Suprapubic skin (tissue), 4 donors: ENCODE measurements at regions not wholly inside any gene's neighbourhood (a gene's known extent, or its start where the extent isn't known, plus 50 kb on each side); places are given as distances from the start of the nearest gene placed in this dataset.

Experiments used
- DNase-seq, 2 donors: peaks; one replicate each; pipeline ENCODE4 v3.0.0-alpha.2; 2019; ENCODE audit warnings: low spot score in 2 of 2
- H3K27ac ChIP-seq: fragments of 200-600 bp; sonication (generic); one replicate; pipeline ENCODE4 v1.5.1; 2019
- H3K27me3 ChIP-seq: fragments of 200-600 bp; sonication (generic); one replicate; pipeline ENCODE4 v1.5.1; 2019
- H3K36me3 ChIP-seq: fragments of 200-600 bp; sonication (generic); one replicate; pipeline ENCODE4 v1.5.1; 2019
- H3K4me1 ChIP-seq: fragments of 200-600 bp; sonication (generic); one replicate; pipeline ENCODE4 v1.5.1; 2019
- H3K4me3 ChIP-seq: fragments of 200-600 bp; sonication (generic); one replicate; pipeline ENCODE4 v1.5.1; 2019; ENCODE audit warnings: mild to moderate bottlenecking
- H3K9me3 ChIP-seq: fragments of 200-600 bp; sonication (generic); one replicate; pipeline ENCODE4 v1.5.1; 2019
- CTCF ChIP-seq, 2 donors: fragments of 200-600 bp in 1 of 2; fragments of 450-650 bp in 1 of 2; sonication (generic) in 1 of 2; IDR thresholded peaks; one replicate each; pipeline ENCODE4 v1.5.1; 2016 to 2019; ENCODE audit warnings: antibody characterized with exemption in 2 of 2, mild to moderate bottlenecking in 1 of 2, moderate library complexity in 1 of 2
- EP300 ChIP-seq: sonication (generic); formaldehyde crosslinking; IDR thresholded peaks from one replicate; pipeline ENCODE4 v1.6.1; 2017; ENCODE audit warnings: antibody characterized with exemption
- POLR2A ChIP-seq, 2 donors: fragments of 450-650 bp; IDR thresholded peaks; one replicate each; pipeline ENCODE4 v1.6.1; 2017; ENCODE audit warnings: antibody characterized with exemption in 2 of 2, mild to moderate bottlenecking in 2 of 2, moderate library complexity in 2 of 2
- POLR2AphosphoS5 ChIP-seq, 3 donors: sonication (generic); formaldehyde crosslinking; IDR thresholded peaks; one replicate each; pipeline ENCODE4 v1.6.1; 2017; ENCODE audit warnings: antibody characterized with exemption in 3 of 3
- WGBS: methylation state at CpG from one replicate; pipeline ENCODE4 v1.1.5; 2018; 5-methylcytosine and 5-hydroxymethylcytosine counted together

DNA sequence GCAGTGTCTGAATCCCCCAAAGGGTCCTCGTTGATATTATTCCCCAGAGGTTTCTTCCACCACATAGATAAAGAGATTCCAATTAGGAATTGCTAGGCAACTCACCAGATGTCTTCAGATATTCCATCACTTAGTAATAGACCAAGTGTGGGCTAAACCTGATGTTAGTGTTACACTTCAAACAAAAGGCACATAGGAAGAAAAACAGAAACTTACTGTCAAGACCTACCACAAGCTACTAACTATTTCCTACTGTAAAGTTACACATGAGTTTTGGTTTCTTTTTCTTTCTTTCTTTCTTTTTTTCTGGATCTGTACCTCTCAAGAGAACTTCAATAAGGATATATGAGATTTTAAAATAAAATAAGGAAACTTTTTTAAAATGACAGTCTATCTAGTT lies 879.1 kb upstream of the NEGR1 start:
- Histone ChIP-seq H3K36me3 (no peaks in the 10 kb centered on the region), H3K4me1 (no peaks in the 10 kb centered on the region), H3K27ac (no peak overlapping the region), H3K4me3 (no peak overlapping the region), H3K27me3 (no peaks in the 10 kb centered on the region), H3K9me3 (no peaks in the 10 kb centered on the region)
- TF ChIP-seq CTCF (IDR thresholded peaks at IDR 0.05), result no peak
- TF ChIP-seq POLR2AphosphoS5 (IDR thresholded peaks at IDR 0.05), result no peak
- no peak for TF ChIP-seq POLR2A (IDR thresholded peaks at IDR 0.05)
- 68% methylated on average over 1 of the region's 1 CpG for WGBS
- DNase-seq, result no peak

DNA sequence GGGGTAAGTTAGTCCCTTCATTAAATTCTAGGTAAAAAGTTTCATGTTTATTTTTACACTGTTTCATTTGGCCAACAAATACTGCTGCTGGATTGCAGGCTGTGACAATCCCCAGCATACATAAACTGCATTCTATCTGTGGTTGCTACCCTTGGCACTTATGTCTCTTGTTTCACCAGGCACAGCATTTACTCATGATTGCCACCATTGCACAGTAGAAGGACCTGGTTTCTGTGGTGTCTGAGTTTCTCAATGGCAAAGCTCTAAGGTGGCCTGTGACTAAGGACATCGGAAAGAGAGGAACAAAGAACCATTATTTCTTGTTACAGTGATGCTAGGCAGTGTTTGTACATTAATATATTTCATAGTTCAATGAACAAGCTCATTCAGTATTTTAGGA lies 878.4 kb upstream of the NEGR1 start:
- Histone ChIP-seq H3K4me1 (no peaks in the 10 kb centered on the region), H3K27me3 (no peaks in the 10 kb centered on the region), H3K27ac (no peak overlapping the region), H3K4me3 (no peak overlapping the region), H3K36me3 (no peaks in the 10 kb centered on the region), H3K9me3 (no peaks in the 10 kb centered on the region)
- DNase-seq, result no peak
- TF ChIP-seq POLR2A (IDR thresholded peaks at IDR 0.05), result no peak
- 85% methylated on average over 1 of the region's 1 CpG for WGBS

- no peaks in the 10 kb centered on the region for H3K27me3 ChIP-seq
- H3K4me3 ChIP-seq, result no peak overlapping the region
- H3K27ac ChIP-seq, result no peak overlapping the region
- TF ChIP-seq EP300 (no peak), CTCF (IDR thresholded peaks at IDR 0.05) (no peak), POLR2A (IDR thresholded peaks at IDR 0.05) (no peak), POLR2AphosphoS5 (IDR thresholded peaks at IDR 0.05) (no peak)
- H3K4me1 ChIP-seq, result no peaks in the 10 kb centered on the region
- no peaks in the 10 kb centered on the region for H3K9me3 ChIP-seq
- no peaks in the 10 kb centered on the region for H3K36me3 ChIP-seq
- no peak for DNase-seq
Measured at GRCh38 chr1:73144311-73144710, 862.0 kb upstream of the NEGR1 start.

- TF ChIP-seq CTCF (IDR thresholded peaks at IDR 0.05) (no peak), EP300 (no peak), POLR2AphosphoS5 (IDR thresholded peaks at IDR 0.05) (no peak), POLR2A (IDR thresholded peaks at IDR 0.05) (no peak)
Measured at GRCh38 chr1:73136975-73137374, 854.6 kb upstream of the NEGR1 start.

DNA sequence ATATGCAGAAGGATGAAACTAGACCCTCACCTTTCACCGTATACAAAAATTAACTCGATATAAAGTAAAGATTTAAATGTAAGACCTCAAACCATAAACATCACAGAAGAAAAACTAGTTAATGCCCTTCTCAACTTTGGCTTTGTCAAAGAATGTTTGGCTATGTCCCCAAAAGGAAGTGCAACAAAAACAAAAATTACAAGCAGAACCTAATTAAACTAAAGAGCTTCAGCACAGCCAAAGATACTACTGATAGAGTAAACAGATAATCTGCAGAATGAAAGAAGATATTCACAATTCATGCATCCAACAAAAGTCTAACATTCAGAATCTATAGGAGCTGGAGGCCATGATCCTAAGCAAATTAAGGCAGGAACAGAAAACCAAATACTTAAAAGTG lies 824.6 kb upstream of the NEGR1 start:
- Histone ChIP-seq H3K27ac (no peak overlapping the region), H3K9me3 (no peaks in the 10 kb centered on the region), H3K4me3 (no peak overlapping the region), H3K27me3 (no peaks in the 10 kb centered on the region), H3K36me3 (no peaks in the 10 kb centered on the region), H3K4me1 (no peaks in the 10 kb centered on the region)
- 88% methylated on average over 2 of the region's 2 CpGs for WGBS
- no peak for TF ChIP-seq POLR2A (IDR thresholded peaks at IDR 0.05)
- no peak for TF ChIP-seq CTCF (IDR thresholded peaks at IDR 0.05)
- TF ChIP-seq POLR2AphosphoS5 (IDR thresholded peaks at IDR 0.05), result no peak
- TF ChIP-seq EP300, result no peak
- DNase-seq, result no peak

More at GRCh38 chr1:73136975-73137374, 854.6 kb upstream of the NEGR1 start:
- H3K4me1 ChIP-seq, result no peaks in the 10 kb centered on the region
- no peaks in the 10 kb centered on the region for H3K9me3 ChIP-seq
- no peaks in the 10 kb centered on the region for H3K27me3 ChIP-seq
- no peak for DNase-seq
- H3K27ac ChIP-seq, result no peak overlapping the region
- no peaks in the 10 kb centered on the region for H3K36me3 ChIP-seq
- H3K4me3 ChIP-seq, result no peak overlapping the region

GRCh38 chr1:73105755-73106154 lies 823.4 kb upstream of the NEGR1 start:
- Histone ChIP-seq H3K4me3 (no peak overlapping the region), H3K9me3 (no peaks in the 10 kb centered on the region), H3K27me3 (no peaks in the 10 kb centered on the region), H3K4me1 (no peaks in the 10 kb centered on the region), H3K27ac (no peak overlapping the region), H3K36me3 (no peaks in the 10 kb centered on the region)
- WGBS, result 95% methylated on average over 12 of the region's 16 CpGs
- no peak for DNase-seq
- TF ChIP-seq POLR2AphosphoS5 (IDR thresholded peaks at IDR 0.05) (no peak), POLR2A (IDR thresholded peaks at IDR 0.05) (no peak), CTCF (IDR thresholded peaks at IDR 0.05) (no peak), EP300 (no peak)
